ENCODE measurements at regions not wholly inside any gene's neighbourhood (a gene's known extent, or its start where the extent isn't known, plus 50 kb on each side); places are given as distances from the start of the nearest gene placed in this dataset.

DNA sequence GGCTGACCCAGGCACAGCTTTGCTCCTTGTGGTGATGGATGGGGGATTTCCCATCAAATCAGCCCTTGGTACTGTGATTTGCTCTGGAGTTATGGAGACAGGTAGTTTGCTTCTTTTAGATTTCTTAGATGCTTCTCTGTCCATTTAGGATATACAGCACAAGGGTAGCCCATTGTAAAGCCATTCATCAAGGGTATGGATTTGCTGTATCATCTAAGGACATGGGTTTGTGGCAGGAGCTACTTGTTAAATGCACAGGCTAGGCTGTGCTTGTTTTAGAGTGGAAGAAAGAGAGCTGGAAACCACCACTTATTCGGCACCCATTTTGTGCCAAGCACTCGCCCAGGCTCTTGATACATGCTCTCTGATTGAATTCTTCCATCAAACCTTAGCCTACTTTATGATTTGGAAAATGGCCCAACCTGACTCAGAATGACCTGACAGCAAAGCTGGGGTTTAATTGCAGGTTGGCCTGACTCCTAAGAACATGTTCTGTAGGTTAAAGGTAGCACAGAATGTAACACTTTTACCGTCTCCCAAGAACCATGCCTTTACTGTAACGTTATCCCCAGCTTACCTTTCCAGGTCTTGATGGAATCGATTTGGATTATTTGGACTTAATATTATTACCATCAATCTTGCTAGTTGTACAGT, 168.0 kb downstream of the SNX10 start (continued):
- TF ChIP-seq RNF2 (IDR thresholded peaks at IDR 0.05; ENCODE audit: borderline replicate concordance, low read depth) = no peak

DNA sequence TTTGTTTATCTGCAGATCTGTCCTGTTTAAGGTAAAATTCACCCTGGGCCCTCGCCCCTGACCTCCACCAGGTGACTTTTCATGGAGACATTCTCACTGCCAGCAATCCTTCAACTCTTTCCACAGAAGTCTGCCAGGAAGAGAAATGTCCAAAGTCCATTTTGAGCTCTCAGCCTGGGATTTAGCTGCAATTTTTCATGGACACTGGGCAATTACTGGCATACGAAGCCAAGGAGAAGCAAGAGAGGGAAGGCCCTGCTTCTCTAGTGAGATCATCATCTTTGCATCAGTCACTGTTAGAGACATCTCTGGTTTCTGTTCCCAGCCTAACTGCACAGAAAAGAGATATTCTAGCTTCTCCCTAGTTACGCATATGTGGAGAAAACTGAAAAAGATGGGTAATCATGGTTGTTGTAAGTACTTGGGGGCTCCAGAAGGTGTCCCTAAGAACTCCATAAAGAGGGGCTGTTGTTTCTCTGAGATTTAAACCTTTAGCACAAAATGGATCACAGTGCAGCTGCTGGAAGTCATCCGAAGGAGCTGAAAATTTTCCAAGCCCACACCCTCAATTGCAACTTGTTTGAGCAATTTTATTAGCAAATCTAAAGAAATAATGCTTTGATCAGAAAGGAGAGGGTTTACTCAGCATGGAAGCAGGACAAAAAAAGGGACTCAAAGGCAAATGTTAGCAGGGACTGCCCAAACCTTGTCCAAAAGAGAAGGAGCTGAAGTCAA, 168.9 kb downstream of the SNX10 start:
- no peak for FAIRE-seq
- no peak overlapping the region for H3K4me2 ChIP-seq
- TF ChIP-seq, protein P1, sequence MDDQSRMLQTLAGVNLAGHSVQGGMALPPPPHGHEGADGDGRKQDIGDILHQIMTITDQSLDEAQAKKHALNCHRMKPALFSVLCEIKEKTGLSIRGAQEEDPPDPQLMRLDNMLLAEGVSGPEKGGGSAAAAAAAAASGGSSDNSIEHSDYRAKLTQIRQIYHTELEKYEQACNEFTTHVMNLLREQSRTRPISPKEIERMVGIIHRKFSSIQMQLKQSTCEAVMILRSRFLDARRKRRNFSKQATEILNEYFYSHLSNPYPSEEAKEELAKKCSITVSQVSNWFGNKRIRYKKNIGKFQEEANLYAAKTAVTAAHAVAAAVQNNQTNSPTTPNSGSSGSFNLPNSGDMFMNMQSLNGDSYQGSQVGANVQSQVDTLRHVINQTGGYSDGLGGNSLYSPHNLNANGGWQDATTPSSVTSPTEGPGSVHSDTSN (IDR thresholded peaks at IDR 0.05) = no peak
- no peak for TF ChIP-seq RNF2 (IDR thresholded peaks at IDR 0.05; ENCODE audit: borderline replicate concordance, low read depth)
- no peak for TF ChIP-seq ESRRA (IDR thresholded peaks at IDR 0.05; ENCODE audit: borderline replicate concordance, low read length)
- no peak for TF ChIP-seq NR3C1 (IDR thresholded peaks at IDR 0.05)
- TF ChIP-seq JUNB (IDR thresholded peaks at IDR 0.05) = no peak
- no peak for TF ChIP-seq RAD21 (conservative IDR thresholded peaks at IDR 0.05 in 1 of 2, IDR thresholded peaks at IDR 0.05 in 1 of 2)
- no peak for TF ChIP-seq JUN (IDR thresholded peaks at IDR 0.05)
- TF ChIP-seq HOXB13 (CRISPR knock-in tag; IDR thresholded peaks at IDR 0.05; ENCODE audit: low read depth) = no peak
- TF ChIP-seq, protein P2, sequence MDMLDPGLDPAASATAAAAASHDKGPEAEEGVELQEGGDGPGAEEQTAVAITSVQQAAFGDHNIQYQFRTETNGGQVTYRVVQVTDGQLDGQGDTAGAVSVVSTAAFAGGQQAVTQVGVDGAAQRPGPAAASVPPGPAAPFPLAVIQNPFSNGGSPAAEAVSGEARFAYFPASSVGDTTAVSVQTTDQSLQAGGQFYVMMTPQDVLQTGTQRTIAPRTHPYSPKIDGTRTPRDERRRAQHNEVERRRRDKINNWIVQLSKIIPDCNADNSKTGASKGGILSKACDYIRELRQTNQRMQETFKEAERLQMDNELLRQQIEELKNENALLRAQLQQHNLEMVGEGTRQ (IDR thresholded peaks at IDR 0.05) = no peak
- TF ChIP-seq MAZ (IDR thresholded peaks at IDR 0.05; ENCODE audit: borderline replicate concordance, low read depth, low read length) = no peak
- TF ChIP-seq, protein P3, sequence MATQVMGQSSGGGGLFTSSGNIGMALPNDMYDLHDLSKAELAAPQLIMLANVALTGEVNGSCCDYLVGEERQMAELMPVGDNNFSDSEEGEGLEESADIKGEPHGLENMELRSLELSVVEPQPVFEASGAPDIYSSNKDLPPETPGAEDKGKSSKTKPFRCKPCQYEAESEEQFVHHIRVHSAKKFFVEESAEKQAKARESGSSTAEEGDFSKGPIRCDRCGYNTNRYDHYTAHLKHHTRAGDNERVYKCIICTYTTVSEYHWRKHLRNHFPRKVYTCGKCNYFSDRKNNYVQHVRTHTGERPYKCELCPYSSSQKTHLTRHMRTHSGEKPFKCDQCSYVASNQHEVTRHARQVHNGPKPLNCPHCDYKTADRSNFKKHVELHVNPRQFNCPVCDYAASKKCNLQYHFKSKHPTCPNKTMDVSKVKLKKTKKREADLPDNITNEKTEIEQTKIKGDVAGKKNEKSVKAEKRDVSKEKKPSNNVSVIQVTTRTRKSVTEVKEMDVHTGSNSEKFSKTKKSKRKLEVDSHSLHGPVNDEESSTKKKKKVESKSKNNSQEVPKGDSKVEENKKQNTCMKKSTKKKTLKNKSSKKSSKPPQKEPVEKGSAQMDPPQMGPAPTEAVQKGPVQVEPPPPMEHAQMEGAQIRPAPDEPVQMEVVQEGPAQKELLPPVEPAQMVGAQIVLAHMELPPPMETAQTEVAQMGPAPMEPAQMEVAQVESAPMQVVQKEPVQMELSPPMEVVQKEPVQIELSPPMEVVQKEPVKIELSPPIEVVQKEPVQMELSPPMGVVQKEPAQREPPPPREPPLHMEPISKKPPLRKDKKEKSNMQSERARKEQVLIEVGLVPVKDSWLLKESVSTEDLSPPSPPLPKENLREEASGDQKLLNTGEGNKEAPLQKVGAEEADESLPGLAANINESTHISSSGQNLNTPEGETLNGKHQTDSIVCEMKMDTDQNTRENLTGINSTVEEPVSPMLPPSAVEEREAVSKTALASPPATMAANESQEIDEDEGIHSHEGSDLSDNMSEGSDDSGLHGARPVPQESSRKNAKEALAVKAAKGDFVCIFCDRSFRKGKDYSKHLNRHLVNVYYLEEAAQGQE (IDR thresholded peaks at IDR 0.05) = no peak
- TF ChIP-seq TP53 (CRISPR knock-in tag; IDR thresholded peaks at IDR 0.05) = no peak
- TF ChIP-seq, protein P4, sequence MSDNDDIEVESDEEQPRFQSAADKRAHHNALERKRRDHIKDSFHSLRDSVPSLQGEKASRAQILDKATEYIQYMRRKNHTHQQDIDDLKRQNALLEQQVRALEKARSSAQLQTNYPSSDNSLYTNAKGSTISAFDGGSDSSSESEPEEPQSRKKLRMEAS (IDR thresholded peaks at IDR 0.05) = no peak
- H3K27ac ChIP-seq = no peak overlapping the region
- ATAC-seq = no peak
- H3K9me3 ChIP-seq = no peaks in the 10 kb centered on the region
- no peak for DNase-seq (ENCODE audit: low read depth in 1 of 2, low spot score in 1 of 2)
- ChIA-PET CTCF (interaction anchor here (0.7 to 1.4 kb wide), 3 partner anchors 11 to 163 kb away, joined by 3 read pairs; no protein-coding TSS in a partner anchor), POLR2A (no interaction called here)
- WGBS (ENCODE audit: missing lambda C conversion rate) = 48% methylated on average over 4 of the region's 4 CpGs
- no peaks in the 10 kb centered on the region for H3K4me1 ChIP-seq
- H3K4me3 ChIP-seq = no peak overlapping the region

DNA sequence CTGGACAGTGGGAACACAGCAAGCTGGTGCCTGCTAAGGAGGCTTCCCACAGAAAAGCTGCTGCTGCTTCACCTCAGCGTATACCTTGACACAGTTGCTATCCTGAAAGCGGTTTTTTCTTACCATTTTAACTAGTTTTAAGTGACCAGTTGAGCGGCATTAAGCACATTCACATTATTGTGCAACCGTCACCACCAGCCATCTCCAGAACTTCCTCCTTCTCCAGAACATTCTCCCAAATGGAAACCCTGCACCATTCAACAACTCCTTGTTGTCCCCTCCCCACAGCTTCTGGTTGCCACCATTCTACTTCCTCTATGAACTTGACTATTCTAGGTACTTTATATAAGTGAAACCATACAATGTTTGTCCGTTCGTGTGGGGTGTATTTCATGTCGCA, 169.9 kb downstream of the SNX10 start:
- no peaks in the 10 kb centered on the region for H3K4me1 ChIP-seq
- TF ChIP-seq RCOR1 (IDR thresholded peaks at IDR 0.05; ENCODE audit: low read depth, low read length) = no peak
- TF ChIP-seq CBX8 (IDR thresholded peaks at IDR 0.05) = no peak
- TF ChIP-seq HOXA7 (CRISPR knock-in tag; IDR thresholded peaks at IDR 0.05) = no peak
- no peak for TF ChIP-seq NR3C1 (IDR thresholded peaks at IDR 0.05)
- TF ChIP-seq KDM5A (IDR thresholded peaks at IDR 0.05) = no peak
- TF ChIP-seq, protein P5, sequence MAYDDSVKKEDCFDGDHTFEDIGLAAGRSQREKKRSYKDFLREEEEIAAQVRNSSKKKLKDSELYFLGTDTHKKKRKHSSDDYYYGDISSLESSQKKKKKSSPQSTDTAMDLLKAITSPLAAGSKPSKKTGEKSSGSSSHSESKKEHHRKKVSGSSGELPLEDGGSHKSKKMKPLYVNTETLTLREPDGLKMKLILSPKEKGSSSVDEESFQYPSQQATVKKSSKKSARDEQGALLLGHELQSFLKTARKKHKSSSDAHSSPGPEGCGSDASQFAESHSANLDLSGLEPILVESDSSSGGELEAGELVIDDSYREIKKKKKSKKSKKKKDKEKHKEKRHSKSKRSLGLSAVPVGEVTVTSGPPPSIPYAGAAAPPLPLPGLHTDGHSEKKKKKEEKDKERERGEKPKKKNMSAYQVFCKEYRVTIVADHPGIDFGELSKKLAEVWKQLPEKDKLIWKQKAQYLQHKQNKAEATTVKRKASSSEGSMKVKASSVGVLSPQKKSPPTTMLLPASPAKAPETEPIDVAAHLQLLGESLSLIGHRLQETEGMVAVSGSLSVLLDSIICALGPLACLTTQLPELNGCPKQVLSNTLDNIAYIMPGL (CRISPR knock-in tag; IDR thresholded peaks at IDR 0.05; ENCODE audit: borderline replicate concordance) = no peak
- no peak for TF ChIP-seq CHD2 (IDR thresholded peaks at IDR 0.05; ENCODE audit: low read length, partially characterized antibody)
- H3K27ac ChIP-seq = no peak overlapping the region
- ATAC-seq (no peak), FAIRE-seq (no peak), DNase-seq (ENCODE audit: low read depth in 1 of 2, low spot score in 1 of 2) (no peak)
- CTCF ChIA-PET = no interaction called here
- H3K9me3 ChIP-seq = no peaks in the 10 kb centered on the region
- H3K4me2 ChIP-seq = no peak overlapping the region
- POLR2A ChIA-PET = no interaction called here
- WGBS (ENCODE audit: missing lambda C conversion rate) = 74% methylated on average over 7 of the region's 7 CpGs
- no peak overlapping the region for H3K4me3 ChIP-seq

Measured in A549 (cell line).